K562 (cell line): ENCODE measurements at regions not wholly inside any gene's neighbourhood (a gene's known extent, or its start where the extent isn't known, plus 50 kb on each side); places are given as distances from the start of the nearest gene placed in this dataset.

Experiments used
- CREB5 ChIP-seq: fragments of 250-450 bp; sonication (Bioruptor Pico); IDR thresholded peaks from 2 replicates; pipeline ENCODE4 v1.5.0; 2020; ENCODE audit warnings: mild to moderate bottlenecking
- CREM ChIP-seq: IDR thresholded peaks from 2 replicates; pipeline ENCODE4 v1.6.1; 2014; ENCODE audit warnings: antibody characterized with exemption, low read depth
- CTCF ChIP-seq, 3 experiments: IDR thresholded peaks in 2 of 3; conservative IDR thresholded peaks in 1 of 3; 2 replicates each; pipeline ENCODE4 v1.5.1; 2011 to 2012; ENCODE audit warnings: low read length in 3 of 3, mild to moderate bottlenecking in 3 of 3, control low read depth in 2 of 3, improper control_type of control experiment in 1 of 3, inconsistent platforms in 1 of 3, low read depth in 1 of 3, mixed read lengths in 1 of 3, moderate library complexity in 1 of 3; ENCODE audit not compliant: insufficient read depth in 2 of 3
- ESRRA ChIP-seq: fragments of 450-650 bp; IDR thresholded peaks from 2 replicates; pipeline ENCODE4 v1.6.1; 2014; ENCODE audit warnings: low read depth, mild to moderate bottlenecking, moderate library complexity, borderline replicate concordance
- ETV1 ChIP-seq: fragments of 450-650 bp; conservative IDR thresholded peaks from 2 replicates; pipeline ENCODE4 v1.6.1; 2016; ENCODE audit warnings: missing genetic modification characterization, control low read depth, low read depth, missing compliant biosample characterization
- FOSL1 ChIP-seq: fragments of 200-800 bp; sonication (Bioruptor generic); conservative IDR thresholded peaks from 2 replicates; pipeline ENCODE4 v1.6.1; 2016; ENCODE audit warnings: missing genetic modification characterization, missing compliant biosample characterization
- GABPA ChIP-seq: fragments of 200-800 bp; sonication (Bioruptor generic); conservative IDR thresholded peaks from 2 replicates; pipeline ENCODE4 v1.6.1; 2016; ENCODE audit warnings: low read depth, missing genetic modification characterization, missing compliant biosample characterization
- IRF9 ChIP-seq: fragments of 450-650 bp; IDR thresholded peaks from 2 replicates; pipeline ENCODE4 v1.6.1; 2016; ENCODE audit warnings: missing biosample characterization, missing genetic modification characterization
- SIN3A ChIP-seq, 2 experiments: fragments of 150-350 bp in 1 of 2; IDR thresholded peaks; 2 replicates each; pipeline ENCODE4 v1.6.1; 2011 to 2016; ENCODE audit warnings: borderline replicate concordance in 2 of 2, low read depth in 2 of 2, low read length in 2 of 2, mild to moderate bottlenecking in 2 of 2, moderate library complexity in 2 of 2; ENCODE audit not compliant: control insufficient read depth in 1 of 2
- SMAD1 ChIP-seq: fragments of 150-350 bp; IDR thresholded peaks from 2 replicates; pipeline ENCODE4 v1.6.1; 2014; ENCODE audit warnings: low read length, low read depth; ENCODE audit not compliant: partially characterized antibody
- SP1 ChIP-seq: sonication (generic); formaldehyde crosslinking; IDR thresholded peaks from 2 replicates; pipeline ENCODE4 v1.8.1; 2022; ENCODE audit warnings: mild to moderate bottlenecking, missing genetic modification reagents
- TCF7 ChIP-seq: sonication (generic); IDR thresholded peaks from 2 replicates; pipeline ENCODE4 v1.6.1; 2016; ENCODE audit warnings: antibody characterized with exemption, borderline replicate concordance
- TFE3 ChIP-seq: fragments of 450-650 bp; formaldehyde crosslinking; IDR thresholded peaks from 2 replicates; pipeline ENCODE4 v1.4.0; 2020; ENCODE audit warnings: mild to moderate bottlenecking, mixed read lengths
- ZNF121 ChIP-seq: sonication (generic); formaldehyde crosslinking; conservative IDR thresholded peaks from 2 replicates; pipeline ENCODE4 v1.8.0; 2022; ENCODE audit warnings: missing genetic modification reagents

GRCh38 chr6:45754432-45754831 lies 261.2 kb downstream of the CLIC5 start:
- TF ChIP-seq FOSL1 (tag) (no peak), CREM (no peak), IRF9 (tag) (no peak), CTCF (IDR thresholded peaks at IDR 0.05 in 2 of 3, conservative IDR thresholded peaks at IDR 0.05 in 1 of 3; ENCODE audit: insufficient read depth in 2 of 3, low read depth in 1 of 3, low read length in 3 of 3) (no peak), ESRRA (no peak), ZNF121 (no peak), SMAD1 (no peak), SIN3A (IDR thresholded peaks at IDR 0.05; ENCODE audit: borderline replicate concordance in 2 of 2, control insufficient read depth in 1 of 2, low read depth in 2 of 2, low read length in 2 of 2) (no peak), CREB5 (CRISPR knock-in tag) (no peak), TCF7 (no peak), TFE3 (CRISPR knock-in tag) (no peak), SP1 (CRISPR knock-in tag) (no peak), GABPA (tag) (no peak), ETV1 (tag) (no peak)
